Mesendoderm (in vitro differentiated cells): ENCODE measurements at regions not wholly inside any gene's neighbourhood (a gene's known extent, or its start where the extent isn't known, plus 50 kb on each side); places are given as distances from the start of the nearest gene placed in this dataset.

Experiments
- DNase-seq: peaks from one replicate; pipeline ENCODE4 v3.0.0; 2013
- H2AK5ac ChIP-seq: 2 replicates; pipeline ENCODE4 v1.6.1; 2013; ENCODE audit warnings: low read length, inconsistent platforms
- H2BK120ac ChIP-seq: 2 replicates; pipeline ENCODE4 v1.6.1; 2013; ENCODE audit warnings: low read depth, mild to moderate bottlenecking, low read length, moderate library complexity, mixed read lengths
- H2BK15ac ChIP-seq: replicated peaks from 2 replicates; pipeline ENCODE4 v1.6.1; 2013; ENCODE audit warnings: low read depth, mild to moderate bottlenecking, moderate library complexity
- H2BK5ac ChIP-seq: 2 replicates; pipeline ENCODE4 v1.6.1; 2013; ENCODE audit warnings: low read length, inconsistent platforms
- H3K18ac ChIP-seq: 2 replicates; pipeline ENCODE4 v1.6.1; 2013; ENCODE audit warnings: mild to moderate bottlenecking, low read length, mixed read lengths
- H3K23ac ChIP-seq: one replicate; pipeline ENCODE4 v1.6.1; 2013; ENCODE audit warnings: low read length
- H3K27ac ChIP-seq: 2 replicates; pipeline ENCODE4 v1.5.1; 2013; ENCODE audit warnings: low read depth, mild to moderate bottlenecking, inconsistent platforms, low read length, moderate library complexity
- H3K27me3 ChIP-seq: 2 replicates; pipeline ENCODE4 v1.6.1; 2013; ENCODE audit warnings: low read length, control low read depth, mild to moderate bottlenecking, inconsistent platforms; ENCODE audit not compliant: insufficient read depth, poor library complexity
- H3K36me3 ChIP-seq: 2 replicates; pipeline ENCODE4 v1.6.1; 2013; ENCODE audit warnings: low read length, inconsistent platforms; ENCODE audit not compliant: control insufficient read depth, insufficient read depth
- H3K4ac ChIP-seq: one replicate; pipeline ENCODE4 v1.6.1; 2013; ENCODE audit warnings: low read depth, mild to moderate bottlenecking, low read length, moderate library complexity
- H3K4me1 ChIP-seq: 2 replicates; pipeline ENCODE4 v1.6.1; 2013; ENCODE audit warnings: low read depth, low read length, inconsistent platforms; ENCODE audit not compliant: control insufficient read depth
- H3K4me2 ChIP-seq: 2 replicates; pipeline ENCODE4 v1.6.1; 2013; ENCODE audit warnings: low read length
- H3K4me3 ChIP-seq: 2 replicates; pipeline ENCODE4 v1.5.1; 2013; ENCODE audit warnings: mild to moderate bottlenecking, low read length
- H3K56ac ChIP-seq: one replicate; pipeline ENCODE4 v1.6.1; 2013; ENCODE audit warnings: low read length
- H3K79me1 ChIP-seq: 2 replicates; pipeline ENCODE4 v1.6.1; 2013; ENCODE audit warnings: low read length, inconsistent platforms
- H3K79me2 ChIP-seq: 2 replicates; pipeline ENCODE4 v1.6.1; 2013; ENCODE audit warnings: mild to moderate bottlenecking, low read length; ENCODE audit not compliant: control insufficient read depth, insufficient read depth
- H3K9ac ChIP-seq: 2 replicates; pipeline ENCODE4 v1.6.1; 2013; ENCODE audit warnings: low read length, inconsistent platforms
- H4K5ac ChIP-seq: one replicate; pipeline ENCODE4 v1.6.1; 2013; ENCODE audit warnings: low read length
- H4K8ac ChIP-seq: one replicate; pipeline ENCODE4 v1.6.1; 2013; ENCODE audit warnings: low read depth, mild to moderate bottlenecking, control low read depth, low read length, moderate library complexity
- WGBS: extraction: QIAGEN DNeasy Blood & Tissue Kit; methylation state at CpG from one replicate; pipeline ENCODE4 v1.1.7; 2013; ENCODE audit warnings: low lambda C conversion rate, missing lambda C conversion rate; ENCODE audit not compliant: insufficient coverage; ENCODE audit errors: extremely low coverage; 5-methylcytosine and 5-hydroxymethylcytosine counted together

DNA sequence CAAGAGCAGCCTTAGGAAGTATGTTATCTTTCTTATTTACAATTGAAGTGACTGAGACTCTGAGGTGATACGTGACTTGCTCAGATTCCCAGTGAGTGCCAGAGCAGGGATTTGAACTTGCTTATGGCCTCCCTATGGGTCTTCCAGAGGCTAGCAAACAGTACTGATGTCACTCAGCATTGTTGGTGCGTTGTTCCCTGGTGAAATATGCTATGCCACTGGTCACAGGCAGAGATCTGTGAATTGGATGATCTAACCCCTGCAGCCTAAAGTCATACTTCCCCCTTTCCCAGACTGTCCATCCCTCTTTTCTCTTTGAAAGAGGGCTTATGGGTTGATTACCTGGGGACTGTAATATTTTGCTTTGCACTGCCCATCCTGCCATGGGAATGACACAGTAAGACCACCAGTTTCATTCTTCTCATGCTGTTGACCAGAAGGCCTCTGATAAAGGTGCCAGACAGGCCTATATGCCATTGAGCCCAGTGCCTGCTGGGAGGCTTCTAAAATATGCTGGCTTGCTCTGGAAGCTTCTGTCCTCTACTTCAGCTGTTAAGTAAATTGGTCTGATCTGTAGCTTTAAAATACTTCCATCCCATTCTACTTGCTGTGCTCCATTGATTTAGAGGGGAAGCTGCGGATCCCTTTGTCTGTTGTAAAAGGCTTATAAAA lies 152.2 kb upstream of the E2F8 start:
- H3K23ac ChIP-seq: no peak overlapping the region
- no peak overlapping the region for H2BK120ac ChIP-seq
- H3K4me1 ChIP-seq: peaks cover 6% of the 10 kb centered on the region
- no peaks in the 10 kb centered on the region for H3K36me3 ChIP-seq
- H3K4me3 ChIP-seq: no peak overlapping the region
- no peak overlapping the region for H2BK15ac ChIP-seq
- H3K79me2 ChIP-seq: no peaks in the 10 kb centered on the region
- H3K4ac ChIP-seq: no peak overlapping the region
- H3K79me1 ChIP-seq: no peaks in the 10 kb centered on the region
- H3K4me2 ChIP-seq: no peak overlapping the region
- H4K5ac ChIP-seq: no peak overlapping the region
- no peak overlapping the region for H3K9ac ChIP-seq
- H3K27me3 ChIP-seq: no peaks in the 10 kb centered on the region
- H3K27ac ChIP-seq: no peak overlapping the region
- peak; percentile 77 for DNase-seq
- no CpG with 5 or more reads among the region's 3 CpGs for WGBS
- no peak overlapping the region for H2BK5ac ChIP-seq
- no peak overlapping the region for H2AK5ac ChIP-seq
- H3K56ac ChIP-seq: peak overlapping the region; percentile 36
- no peak overlapping the region for H3K18ac ChIP-seq
- no peak overlapping the region for H4K8ac ChIP-seq

DNA sequence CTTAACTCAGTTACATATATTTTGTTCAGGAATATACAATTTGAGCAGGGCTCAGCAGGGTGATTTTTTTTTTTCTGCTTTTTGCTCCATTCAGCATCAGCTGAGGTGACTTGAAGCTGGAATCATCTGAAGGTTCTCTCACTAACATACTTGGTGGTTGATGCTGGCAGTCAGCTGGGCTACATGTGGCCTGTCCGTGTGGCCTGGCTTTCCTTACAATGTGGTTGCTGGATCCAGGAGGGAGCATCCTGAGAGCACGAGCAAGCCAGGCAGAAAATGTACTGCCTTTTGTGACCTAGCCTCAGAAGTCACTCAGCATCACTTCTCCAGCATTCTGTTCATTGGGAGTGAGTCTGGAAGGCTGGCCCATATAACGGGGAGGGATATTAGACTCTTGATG lies 151.6 kb upstream of the E2F8 start:
- no peak for DNase-seq
- no peak overlapping the region for H3K27ac ChIP-seq
- H2BK5ac ChIP-seq: peak overlapping the region; percentile 37
- no CpG with 5 or more reads among the region's 3 CpGs for WGBS
- H4K5ac ChIP-seq: no peak overlapping the region
- H2BK15ac ChIP-seq: no peak overlapping the region
- no peak overlapping the region for H3K23ac ChIP-seq
- H2BK120ac ChIP-seq: no peak overlapping the region
- H3K4me3 ChIP-seq: no peak overlapping the region
- no peak overlapping the region for H3K4ac ChIP-seq
- no peak overlapping the region for H3K9ac ChIP-seq
- H3K36me3 ChIP-seq: no peaks in the 10 kb centered on the region
- H3K79me2 ChIP-seq: no peaks in the 10 kb centered on the region
- H3K79me1 ChIP-seq: no peaks in the 10 kb centered on the region
- no peak overlapping the region for H3K4me2 ChIP-seq
- peak overlapping the region; percentile 14 for H2AK5ac ChIP-seq
- H4K8ac ChIP-seq: no peak overlapping the region
- H3K18ac ChIP-seq: no peak overlapping the region
- peaks cover 6% of the 10 kb centered on the region for H3K4me1 ChIP-seq
- peak overlapping the region; percentile 36 for H3K56ac ChIP-seq
- H3K27me3 ChIP-seq: no peaks in the 10 kb centered on the region

DNA sequence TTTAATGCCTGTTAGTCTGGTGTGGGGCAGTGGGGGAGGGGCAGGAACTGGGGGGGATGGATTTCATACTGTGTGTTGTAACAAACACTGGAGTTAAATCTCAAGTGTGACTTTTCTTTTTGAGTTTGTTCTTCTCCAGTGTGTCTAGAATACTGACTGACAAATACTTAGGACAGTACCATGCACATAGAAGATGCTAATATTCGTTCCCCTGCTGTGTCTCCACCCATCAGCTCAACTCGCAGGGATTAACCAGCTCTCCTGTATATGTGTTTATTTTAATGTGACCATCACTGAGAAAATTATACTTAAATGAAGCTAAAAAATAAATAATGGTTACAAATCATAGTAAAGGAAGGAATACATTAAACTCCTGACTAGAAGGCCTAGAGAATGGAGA lies 150.9 kb upstream of the E2F8 start:
- Histone ChIP-seq H3K4me3 (no peak overlapping the region), H3K18ac (no peak overlapping the region), H3K36me3 (no peaks in the 10 kb centered on the region), H3K79me1 (no peaks in the 10 kb centered on the region), H3K27ac (no peak overlapping the region), H3K4me1 (peaks cover 6% of the 10 kb centered on the region), H3K4ac (no peak overlapping the region), H3K9ac (no peak overlapping the region), H3K27me3 (no peaks in the 10 kb centered on the region), H2BK120ac (no peak overlapping the region), H2AK5ac (no peak overlapping the region), H3K56ac (no peak overlapping the region), H3K79me2 (no peaks in the 10 kb centered on the region), H3K4me2 (no peak overlapping the region), H4K8ac (no peak overlapping the region), H2BK5ac (no peak overlapping the region), H3K23ac (no peak overlapping the region), H4K5ac (no peak overlapping the region), H2BK15ac (no peak overlapping the region)
- no peak for DNase-seq
- WGBS: no CpG with 5 or more reads among the region's 2 CpGs

DNA sequence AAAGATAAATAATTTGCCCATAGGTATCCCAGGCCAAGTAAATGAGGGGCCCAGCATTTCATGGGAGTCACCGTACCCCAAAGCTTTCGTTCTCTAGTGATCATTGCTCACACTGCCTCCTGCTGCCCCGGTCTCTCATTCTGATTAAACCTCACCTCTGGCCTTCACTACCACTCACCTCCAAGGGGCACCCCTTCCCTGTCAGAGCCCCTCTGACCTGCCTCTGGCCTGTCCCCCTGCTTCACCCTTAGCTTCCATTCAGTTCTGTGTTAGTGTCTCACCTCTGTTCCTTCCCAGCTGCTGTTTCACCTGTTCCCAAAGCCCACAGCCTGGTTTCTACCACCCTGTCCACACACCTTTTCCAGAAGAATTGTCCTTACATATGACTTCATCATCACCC lies 150.3 kb upstream of the E2F8 start:
- Histone ChIP-seq H2BK15ac (no peak overlapping the region), H3K18ac (no peak overlapping the region), H3K4me1 (peaks cover 6% of the 10 kb centered on the region), H3K4ac (no peak overlapping the region), H3K36me3 (no peaks in the 10 kb centered on the region), H3K27ac (no peak overlapping the region), H3K56ac (no peak overlapping the region), H4K8ac (no peak overlapping the region), H3K79me1 (no peaks in the 10 kb centered on the region), H2AK5ac (no peak overlapping the region), H3K9ac (no peak overlapping the region), H3K23ac (no peak overlapping the region), H3K79me2 (no peaks in the 10 kb centered on the region), H4K5ac (no peak overlapping the region), H3K4me3 (no peak overlapping the region), H2BK5ac (no peak overlapping the region), H2BK120ac (no peak overlapping the region), H3K27me3 (no peaks in the 10 kb centered on the region), H3K4me2 (no peak overlapping the region)
- WGBS: no CpG with 5 or more reads among the region's 3 CpGs
- DNase-seq: no peak

DNA sequence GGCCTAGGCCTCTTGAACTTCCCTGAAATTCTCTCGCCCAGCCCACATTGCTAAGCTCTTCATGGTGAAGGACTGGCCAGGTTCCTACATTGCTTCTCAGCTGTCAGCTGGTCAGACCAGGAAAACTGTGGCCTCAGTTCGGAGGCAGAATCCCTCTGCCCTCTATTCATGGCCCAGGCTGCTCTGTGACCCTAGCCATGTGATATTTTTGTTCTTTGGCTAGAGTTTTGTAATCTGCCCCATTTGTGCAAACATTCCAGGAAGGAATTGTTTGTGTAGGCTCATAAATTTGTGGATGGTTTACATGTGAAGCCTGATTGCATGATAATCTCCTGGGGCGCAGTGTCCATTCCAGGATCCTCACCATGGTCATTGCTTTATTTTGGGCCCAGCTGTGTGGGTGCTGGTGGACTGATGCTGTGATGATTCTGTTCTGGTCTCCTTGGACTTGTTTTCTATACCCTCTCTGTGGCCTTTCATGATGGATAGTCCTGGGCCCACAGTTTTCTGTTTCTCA lies 149.1 kb upstream of the E2F8 start:
- Histone ChIP-seq H3K18ac (no peak overlapping the region), H2BK120ac (no peak overlapping the region), H3K4me1 (peaks cover 6% of the 10 kb centered on the region), H3K23ac (no peak overlapping the region), H2AK5ac (no peak overlapping the region), H3K56ac (no peak overlapping the region), H3K4me2 (no peak overlapping the region), H3K27ac (no peak overlapping the region), H3K79me1 (no peaks in the 10 kb centered on the region), H4K8ac (no peak overlapping the region), H3K9ac (no peak overlapping the region), H4K5ac (no peak overlapping the region), H2BK15ac (no peak overlapping the region), H3K79me2 (no peaks in the 10 kb centered on the region), H2BK5ac (no peak overlapping the region), H3K4ac (no peak overlapping the region), H3K27me3 (no peaks in the 10 kb centered on the region), H3K36me3 (no peaks in the 10 kb centered on the region), H3K4me3 (no peak overlapping the region)
- WGBS: no CpG with 5 or more reads among the region's 3 CpGs
- DNase-seq: no peak

DNA sequence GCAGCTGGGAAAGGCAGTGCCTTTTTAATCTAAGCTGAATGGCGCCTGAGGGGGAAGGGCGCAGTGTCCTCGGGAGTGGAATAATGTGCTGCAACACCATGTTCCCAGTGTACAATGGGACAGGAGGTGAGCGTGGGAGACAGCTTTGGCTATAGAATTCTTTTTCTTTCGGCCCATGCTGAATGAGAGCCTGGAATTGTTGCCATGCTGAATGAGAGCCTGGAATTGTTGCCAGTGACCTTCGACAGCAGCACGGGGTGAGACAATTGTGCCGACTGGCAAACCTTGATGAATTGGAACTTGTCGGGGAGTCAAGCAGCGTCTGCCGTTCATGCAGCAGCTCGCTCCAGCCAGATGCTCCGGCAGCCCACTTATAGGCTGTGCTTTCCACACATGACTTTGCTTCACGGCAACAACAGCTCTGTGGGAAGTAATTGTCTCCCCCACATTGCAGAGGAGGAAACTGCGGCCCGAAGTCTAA lies 141.4 kb upstream of the E2F8 start:
- Histone ChIP-seq H4K5ac (no peak overlapping the region), H3K4me1 (no peaks in the 10 kb centered on the region), H3K27ac (no peak overlapping the region), H3K79me1 (no peaks in the 10 kb centered on the region), H3K4me2 (no peak overlapping the region), H2BK120ac (no peak overlapping the region), H3K79me2 (no peaks in the 10 kb centered on the region), H3K56ac (no peak overlapping the region), H3K23ac (no peak overlapping the region), H4K8ac (no peak overlapping the region), H2BK5ac (no peak overlapping the region), H3K18ac (no peak overlapping the region), H3K4ac (no peak overlapping the region), H3K27me3 (no peaks in the 10 kb centered on the region), H2BK15ac (no peak overlapping the region), H3K36me3 (no peaks in the 10 kb centered on the region), H2AK5ac (no peak overlapping the region), H3K4me3 (no peak overlapping the region), H3K9ac (no peak overlapping the region)
- DNase-seq: no peak
- WGBS: no CpG with 5 or more reads among the region's 16 CpGs
